Sigmoid colon (tissue), 4 donors: ENCODE measurements at regions not wholly inside any gene's neighbourhood (a gene's known extent, or its start where the extent isn't known, plus 50 kb on each side); places are given as distances from the start of the nearest gene placed in this dataset.

ENCODE experiments used
- CTCF ChIP-seq, 4 experiments: fragments of 450-650 bp in 3 of 4; fragments of 200-600 bp in 1 of 4; IDR thresholded peaks; one replicate each; pipeline ENCODE4 v1.5.1; 2016 to 2019; ENCODE audit warnings: antibody characterized with exemption in 4 of 4, mild to moderate bottlenecking in 3 of 4, moderate library complexity in 2 of 4
- EP300 ChIP-seq, 4 donors: sonication (generic); formaldehyde crosslinking; IDR thresholded peaks; one replicate each; pipeline ENCODE4 v1.6.1; 2017; ENCODE audit warnings: antibody characterized with exemption in 4 of 4
- POLR2A ChIP-seq, 2 donors: fragments of 450-650 bp; IDR thresholded peaks; one replicate each; pipeline ENCODE4 v1.6.1; 2016; ENCODE audit warnings: antibody characterized with exemption in 2 of 2, mild to moderate bottlenecking in 2 of 2, moderate library complexity in 2 of 2
- POLR2AphosphoS5 ChIP-seq, 4 donors: sonication (generic); formaldehyde crosslinking; IDR thresholded peaks; one replicate each; pipeline ENCODE4 v1.6.1; 2017; ENCODE audit warnings: antibody characterized with exemption in 4 of 4

GRCh38 chr14:101340556-101340955, 220.7 kb upstream of the DIO3 start:
- TF ChIP-seq POLR2A (IDR thresholded peaks at IDR 0.05), result no peak
- no peak for TF ChIP-seq CTCF (IDR thresholded peaks at IDR 0.05)
- no peak for TF ChIP-seq EP300 (IDR thresholded peaks at IDR 0.05)
- TF ChIP-seq POLR2AphosphoS5 (IDR thresholded peaks at IDR 0.05), result no peak
